Pons (tissue), 1 donor: ENCODE measurements at regions not wholly inside any gene's neighbourhood (a gene's known extent, or its start where the extent isn't known, plus 50 kb on each side); places are given as distances from the start of the nearest gene placed in this dataset.
"Not testable (repeated sequence)": the region's sequence is repeated elsewhere in the genome, so short reads cannot be mapped to it uniquely, and the experiment has no call there.

Source experiments
- DNase-seq: peaks from one replicate; pipeline ENCODE4 v3.0.0-alpha.2; 2016; ENCODE audit warnings: low spot score

- not testable (repeated sequence) for DNase-seq
Observed at GRCh38 chr1:24268555-24268954, 50.6 kb upstream of the GRHL3 start.

- no peak for DNase-seq
Observed at GRCh38 chr1:24266998-24267397, 52.2 kb upstream of the GRHL3 start.

- no peak for DNase-seq
Observed at GRCh38 chr1:24266398-24266941, 52.7 kb upstream of the GRHL3 start.

GRCh38 chr1:24263746-24264145 is 55.4 kb upstream of the GRHL3 start:
- no peak for DNase-seq

- DNase-seq: no peak
Observed at GRCh38 chr1:24263211-24263610, 55.9 kb upstream of the GRHL3 start.

GRCh38 chr1:24261977-24262376 is 57.2 kb upstream of the GRHL3 start:
- no peak for DNase-seq

- DNase-seq: no peak
Observed at GRCh38 chr1:24258735-24259424, 60.3 kb upstream of the GRHL3 start.

- DNase-seq: no peak
Observed at GRCh38 chr1:24257373-24257772, 61.8 kb upstream of the GRHL3 start.

GRCh38 chr1:24256687-24257086 is 62.5 kb upstream of the GRHL3 start:
- no peak for DNase-seq

GRCh38 chr1:24255226-24255625 is 63.9 kb upstream of the GRHL3 start:
- DNase-seq: no peak

GRCh38 chr1:24254783-24255182 is 64.4 kb upstream of the GRHL3 start:
- DNase-seq: no peak

GRCh38 chr1:24253571-24253970 is 65.6 kb upstream of the GRHL3 start:
- no peak for DNase-seq

GRCh38 chr1:24252185-24252780 is 65.2 kb upstream of the IFNLR1 start:
- no peak for DNase-seq

GRCh38 chr1:24251501-24251900 is 64.4 kb upstream of the IFNLR1 start:
- DNase-seq: no peak

GRCh38 chr1:24250791-24251190 is 63.7 kb upstream of the IFNLR1 start:
- no peak for DNase-seq

- no peak for DNase-seq
Observed at GRCh38 chr1:24250224-24250623, 63.1 kb upstream of the IFNLR1 start.

GRCh38 chr1:24248859-24249258 is 61.8 kb upstream of the IFNLR1 start:
- peak; percentile 2 for DNase-seq

- not testable (repeated sequence) for DNase-seq
Observed at GRCh38 chr1:24247337-24247736, 60.2 kb upstream of the IFNLR1 start.

- DNase-seq: no peak
Observed at GRCh38 chr1:24244519-24245268, 57.6 kb upstream of the IFNLR1 start.

- no peak for DNase-seq
Observed at GRCh38 chr1:24237750-24238395, 50.8 kb upstream of the IFNLR1 start.

GRCh38 chr1:24236789-24237371 is 49.8 kb upstream of the IFNLR1 start:
- DNase-seq: no peak
